GM10266 (cell line): ENCODE measurements at regions not wholly inside any gene's neighbourhood (a gene's known extent, or its start where the extent isn't known, plus 50 kb on each side); places are given as distances from the start of the nearest gene placed in this dataset.

ENCODE experiments used
- DNase-seq: peaks from one replicate; pipeline ENCODE4 v3.0.0; 2012; ENCODE audit errors: extremely low spot score
- CTCF ChIP-seq: IDR thresholded peaks from 2 replicates; pipeline ENCODE4 v1.5.1; 2012; ENCODE audit warnings: mild to moderate bottlenecking, low read depth; ENCODE audit not compliant: control insufficient read depth, insufficient read depth; ENCODE audit errors: missing control alignments

DNA sequence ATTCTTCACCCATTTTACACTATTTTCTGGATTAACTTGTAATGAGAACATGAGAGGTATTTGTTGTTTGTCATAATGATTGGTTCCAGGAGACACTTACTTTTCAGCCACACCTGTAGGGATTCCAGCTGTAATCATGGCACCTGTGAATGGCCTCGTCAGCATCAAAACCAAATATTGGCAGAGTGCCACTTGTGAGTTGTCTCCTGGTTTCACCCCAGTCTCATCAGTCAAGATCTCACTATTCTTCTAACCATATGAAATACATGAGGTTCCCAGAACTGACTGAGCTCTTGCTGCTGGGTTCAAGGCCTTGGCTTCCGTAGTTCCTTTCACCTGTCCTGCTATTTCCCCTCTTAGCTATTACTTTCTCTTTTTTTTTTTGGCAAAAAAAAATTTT, 246.6 kb upstream of the ADGRL2 start:
- TF ChIP-seq CTCF, result no peak
- no peak for DNase-seq

DNA sequence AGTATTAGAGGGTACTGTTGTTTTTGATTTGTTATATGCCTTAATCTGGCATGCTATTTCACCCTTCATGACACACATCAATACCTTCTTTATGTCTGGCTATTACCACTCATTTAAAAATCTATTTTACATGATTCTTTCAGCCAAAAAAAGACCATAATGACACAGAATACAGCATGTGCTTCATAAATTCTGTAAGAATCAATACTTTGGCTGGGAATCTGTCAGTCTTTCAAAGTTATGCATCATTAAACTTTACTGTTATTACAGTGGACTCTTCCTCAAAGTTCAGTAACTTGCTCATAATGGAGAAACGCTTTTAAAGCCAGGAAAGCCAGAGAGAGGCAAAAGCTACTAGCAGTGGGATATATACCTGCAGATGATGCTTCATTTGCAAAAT, 247.2 kb upstream of the ADGRL2 start:
- DNase-seq, result no peak
- no peak for TF ChIP-seq CTCF

GRCh38 chr1:81551946-81552345, 248.8 kb upstream of the ADGRL2 start:
- DNase-seq, result no peak
- TF ChIP-seq CTCF, result no peak

- DNase-seq, result no peak
- TF ChIP-seq CTCF, result no peak
Observed at GRCh38 chr1:81550753-81551152, 250.0 kb upstream of the ADGRL2 start.

- peak; percentile 23 for DNase-seq
- peak; percentile 52 for TF ChIP-seq CTCF
Observed at GRCh38 chr1:81549588-81550127, 251.1 kb upstream of the ADGRL2 start.

- no peak for DNase-seq
Observed at GRCh38 chr1:81548918-81549587, 251.7 kb upstream of the ADGRL2 start.

More at GRCh38 chr1:81548918-81549587, 251.7 kb upstream of the ADGRL2 start:
- no peak for TF ChIP-seq CTCF
